Heart left ventricle (tissue), 13 donors: ENCODE measurements at regions not wholly inside any gene's neighbourhood (a gene's known extent, or its start where the extent isn't known, plus 50 kb on each side); places are given as distances from the start of the nearest gene placed in this dataset.
"Not testable (repeated sequence)": the region's sequence is repeated elsewhere in the genome, so short reads cannot be mapped to it uniquely, and the experiment has no call there.

Experiments used
- POLR2A ChIP-seq, 2 donors: fragments of 450-650 bp; IDR thresholded peaks; one replicate each; pipeline ENCODE4 v1.6.1; 2017; ENCODE audit warnings: antibody characterized with exemption in 2 of 2, mild to moderate bottlenecking in 2 of 2, moderate library complexity in 2 of 2
- TF ChIP-seq, protein P1 (sequence below), 12 donors: fragments of 200-600 bp; sonication (generic) in 4 of 12; IDR thresholded peaks; one replicate each; pipeline versions ENCODE4 v1.5.0 to v1.8.0; 2018 to 2022; ENCODE audit warnings: antibody characterized with exemption in 12 of 12, mild to moderate bottlenecking in 5 of 12
- donor health status: ischemic (EF 13 %, LVEDD 7.1; RV severe dilation, severe dysfunction).
- donor health status: DM: no; HTN: yes; CAD: no.
- donor health status: DM: no; HTN: no; CAD: no.
- donor health status: ischemic (EF 25% LVEDD 6.9; RV normal size, moderate dysfunction).
- donor health status: ischemic (EF 25% LVEDD 5.7; RV mildly dilated, moderate dysfunction).
- donor health status: ischemic (EF 35%, LVEDD 5.7; RV mildly dilated, moderate dysfunction).
- donor health status: nonischemic (EF 11% LVEDD 7.7; RV severe dilation, severe dysfunction).
- donor health status: DM: yes; HTN: yes; CAD: no.
- donor health status: PGD.
- donor health status: ischemic (EF 29% LVEDD 5.4; RV normal size, mild dysfunction).
- donor health status: nonischemic (EF 23%, LVEDD 6.1; RV moderate dilation, normal function).

- not testable (repeated sequence) for TF ChIP-seq POLR2A (IDR thresholded peaks at IDR 0.05)
- TF ChIP-seq, protein P1, sequence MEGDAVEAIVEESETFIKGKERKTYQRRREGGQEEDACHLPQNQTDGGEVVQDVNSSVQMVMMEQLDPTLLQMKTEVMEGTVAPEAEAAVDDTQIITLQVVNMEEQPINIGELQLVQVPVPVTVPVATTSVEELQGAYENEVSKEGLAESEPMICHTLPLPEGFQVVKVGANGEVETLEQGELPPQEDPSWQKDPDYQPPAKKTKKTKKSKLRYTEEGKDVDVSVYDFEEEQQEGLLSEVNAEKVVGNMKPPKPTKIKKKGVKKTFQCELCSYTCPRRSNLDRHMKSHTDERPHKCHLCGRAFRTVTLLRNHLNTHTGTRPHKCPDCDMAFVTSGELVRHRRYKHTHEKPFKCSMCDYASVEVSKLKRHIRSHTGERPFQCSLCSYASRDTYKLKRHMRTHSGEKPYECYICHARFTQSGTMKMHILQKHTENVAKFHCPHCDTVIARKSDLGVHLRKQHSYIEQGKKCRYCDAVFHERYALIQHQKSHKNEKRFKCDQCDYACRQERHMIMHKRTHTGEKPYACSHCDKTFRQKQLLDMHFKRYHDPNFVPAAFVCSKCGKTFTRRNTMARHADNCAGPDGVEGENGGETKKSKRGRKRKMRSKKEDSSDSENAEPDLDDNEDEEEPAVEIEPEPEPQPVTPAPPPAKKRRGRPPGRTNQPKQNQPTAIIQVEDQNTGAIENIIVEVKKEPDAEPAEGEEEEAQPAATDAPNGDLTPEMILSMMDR (IDR thresholded peaks at IDR 0.05), result not testable (repeated sequence)
Observed at GRCh38 chr2:117028708-117029107, 785.8 kb upstream of the DDX18 start.
